PC-3 (cell line): ENCODE measurements at regions not wholly inside any gene's neighbourhood (a gene's known extent, or its start where the extent isn't known, plus 50 kb on each side); places are given as distances from the start of the nearest gene placed in this dataset.

Experiments used
- ATAC-seq: fragments of 200-7000 bp; cut with Tn5 transposase; 2 replicates; pipeline ENCODE4 v1.9.1; 2020; ENCODE audit warnings: mild to moderate bottlenecking, moderate library complexity
- BruUV-seq: library from RNA; stranded (reverse); fragments of 400-500 nt; replicated peaks from 2 replicates; lab custom pipeline; 2021; lab: Mats Ljungman, UMichigan
- CTCF ChIA-PET: fragments of 300-600 bp; sonication (Branson Sonifier 250); formaldehyde crosslinking; loops from one replicate; lab custom pipeline; 2022; ENCODE audit warnings: antibody characterized with exemption; lab: Charles Lee
- POLR2A ChIA-PET: fragments of 300-600 bp; sonication (Branson Sonifier 250); formaldehyde crosslinking; loops from one replicate; lab custom pipeline; 2022; ENCODE audit warnings: antibody characterized with exemption; ENCODE audit not compliant: unreplicated experiment; lab: Charles Lee
- DNase-seq: peaks from one replicate; pipeline ENCODE4 v3.0.0-alpha.2; 2015
- H2AFZ ChIP-seq: fragments of 300-600 bp; sonication (generic); 2 replicates; pipeline ENCODE4 v1.6.0; 2016; ENCODE audit warnings: antibody characterized with exemption, low read length
- H3F3A ChIP-seq: fragments of 300-600 bp; sonication (generic); one replicate; pipeline ENCODE4 v1.6.0; 2017; ENCODE audit warnings: antibody characterized with exemption, low read length, control low read depth, mild to moderate bottlenecking; ENCODE audit not compliant: unreplicated experiment
- H3K27ac ChIP-seq: fragments of 300-600 bp; sonication (generic); 2 replicates; pipeline ENCODE4 v1.5.1; 2016; ENCODE audit warnings: mild to moderate bottlenecking, low read length
- H3K27me3 ChIP-seq: fragments of 300-600 bp; sonication (generic); 2 replicates; pipeline ENCODE4 v1.6.1; 2016; ENCODE audit warnings: low read length, mixed read lengths
- H3K36me3 ChIP-seq: fragments of 300-600 bp; sonication (generic); 2 replicates; pipeline ENCODE4 v1.6.1; 2016; ENCODE audit warnings: low read depth, mixed run types, low read length, mixed read lengths
- H3K4me1 ChIP-seq: fragments of 300-600 bp; sonication (generic); 2 replicates; pipeline ENCODE4 v1.5.1; 2016; ENCODE audit warnings: low read length; ENCODE audit not compliant: insufficient read depth
- H3K4me2 ChIP-seq: fragments of 300-600 bp; sonication (generic); 2 replicates; pipeline ENCODE4 v1.6.0; 2016; ENCODE audit warnings: low read length
- H3K4me3 ChIP-seq: fragments of 300-600 bp; sonication (generic); 2 replicates; pipeline ENCODE4 v1.5.1; 2016; ENCODE audit warnings: mild to moderate bottlenecking, low read length, mixed read lengths
- H3K79me2 ChIP-seq: fragments of 300-600 bp; sonication (generic); 2 replicates; pipeline ENCODE4 v1.6.1; 2017; ENCODE audit warnings: low read length, mixed read lengths
- H3K9ac ChIP-seq: fragments of 300-600 bp; sonication (generic); 2 replicates; pipeline ENCODE4 v1.6.0; 2016; ENCODE audit warnings: mild to moderate bottlenecking, low read length
- H3K9me2 ChIP-seq: fragments of 300-600 bp; sonication (generic); replicated peaks from 2 replicates; pipeline ENCODE4 v1.6.1; 2016; ENCODE audit warnings: mixed run types, low read length, mixed read lengths
- H3K9me3 ChIP-seq: fragments of 300-600 bp; sonication (generic); 2 replicates; pipeline ENCODE4 v1.6.1; 2016; ENCODE audit warnings: low read length, mixed read lengths
- H4K20me1 ChIP-seq: fragments of 300-600 bp; sonication (generic); 2 replicates; pipeline ENCODE4 v1.6.1; 2016; ENCODE audit warnings: low read length, mixed read lengths
- EZH2 ChIP-seq: fragments of 300-600 bp; sonication (generic); IDR thresholded peaks from one replicate; pipeline ENCODE4 v1.6.1; 2017; ENCODE audit warnings: antibody characterized with exemption, mild to moderate bottlenecking, low read length; ENCODE audit not compliant: unreplicated experiment
- EZH2phosphoT487 ChIP-seq: fragments of 300-600 bp; sonication (generic); IDR thresholded peaks from 2 replicates; pipeline ENCODE4 v1.6.1; 2018; ENCODE audit warnings: mild to moderate bottlenecking, antibody characterized with exemption, low read length, borderline replicate concordance
- intact Hi-C: fragments of 100-400 bp; cut with micrococcal nuclease; formaldehyde crosslinking; loops from 2 replicates; pipeline ENCODE4 v1.9.0; 2023
- TF ChIP-seq, protein P1 (sequence below): fragments of 300-600 bp; sonication (generic); conservative IDR thresholded peaks from 2 replicates; pipeline ENCODE4 v1.5.1; 2017; ENCODE audit warnings: antibody characterized with exemption, low read depth, mild to moderate bottlenecking, low read length

DNA sequence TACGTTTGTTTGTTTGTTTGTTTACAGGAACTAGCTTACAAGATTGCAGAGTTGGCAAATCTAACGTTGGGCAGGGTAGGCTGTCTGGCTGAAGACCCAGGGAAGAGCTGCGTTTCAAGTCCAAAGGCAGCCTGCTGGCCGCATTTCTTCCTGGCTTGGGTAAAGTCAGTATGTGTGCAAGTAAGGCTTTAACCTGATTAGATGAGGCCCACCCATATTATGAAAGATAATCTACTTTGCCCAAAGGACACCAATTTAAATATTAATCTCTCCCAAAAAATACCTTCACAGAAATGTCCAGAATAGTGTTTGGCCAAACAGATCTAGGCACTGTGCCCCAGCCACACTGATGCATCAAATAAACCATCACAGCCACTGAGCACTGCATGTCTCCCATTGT lies 228.9 kb upstream of the HABP2 start:
- CTCF ChIA-PET = no interaction called here
- Histone ChIP-seq H3K4me3 (no peak overlapping the region), H3K4me2 (no peak overlapping the region), H3K27me3 (no peaks in the 10 kb centered on the region), H4K20me1 (no peaks in the 10 kb centered on the region), H3K36me3 (no peaks in the 10 kb centered on the region), H3K27ac (no peak overlapping the region), H3F3A (no peaks in the 10 kb centered on the region), H2AFZ (no peak overlapping the region), H3K9me2 (no peaks in the 10 kb centered on the region), H3K4me1 (peaks cover 22% of the 10 kb centered on the region), H3K9me3 (no peaks in the 10 kb centered on the region), H3K79me2 (no peaks in the 10 kb centered on the region), H3K9ac (no peak overlapping the region)
- POLR2A ChIA-PET = no interaction called here
- ATAC-seq (no peak), DNase-seq (no peak)
- TF ChIP-seq, protein P1, sequence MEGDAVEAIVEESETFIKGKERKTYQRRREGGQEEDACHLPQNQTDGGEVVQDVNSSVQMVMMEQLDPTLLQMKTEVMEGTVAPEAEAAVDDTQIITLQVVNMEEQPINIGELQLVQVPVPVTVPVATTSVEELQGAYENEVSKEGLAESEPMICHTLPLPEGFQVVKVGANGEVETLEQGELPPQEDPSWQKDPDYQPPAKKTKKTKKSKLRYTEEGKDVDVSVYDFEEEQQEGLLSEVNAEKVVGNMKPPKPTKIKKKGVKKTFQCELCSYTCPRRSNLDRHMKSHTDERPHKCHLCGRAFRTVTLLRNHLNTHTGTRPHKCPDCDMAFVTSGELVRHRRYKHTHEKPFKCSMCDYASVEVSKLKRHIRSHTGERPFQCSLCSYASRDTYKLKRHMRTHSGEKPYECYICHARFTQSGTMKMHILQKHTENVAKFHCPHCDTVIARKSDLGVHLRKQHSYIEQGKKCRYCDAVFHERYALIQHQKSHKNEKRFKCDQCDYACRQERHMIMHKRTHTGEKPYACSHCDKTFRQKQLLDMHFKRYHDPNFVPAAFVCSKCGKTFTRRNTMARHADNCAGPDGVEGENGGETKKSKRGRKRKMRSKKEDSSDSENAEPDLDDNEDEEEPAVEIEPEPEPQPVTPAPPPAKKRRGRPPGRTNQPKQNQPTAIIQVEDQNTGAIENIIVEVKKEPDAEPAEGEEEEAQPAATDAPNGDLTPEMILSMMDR = no peak
- TF ChIP-seq EZH2phosphoT487 (no peak), EZH2 (no peak)
- no TSS peak for BruUV-seq
- intact Hi-C loops = no loop called here

DNA sequence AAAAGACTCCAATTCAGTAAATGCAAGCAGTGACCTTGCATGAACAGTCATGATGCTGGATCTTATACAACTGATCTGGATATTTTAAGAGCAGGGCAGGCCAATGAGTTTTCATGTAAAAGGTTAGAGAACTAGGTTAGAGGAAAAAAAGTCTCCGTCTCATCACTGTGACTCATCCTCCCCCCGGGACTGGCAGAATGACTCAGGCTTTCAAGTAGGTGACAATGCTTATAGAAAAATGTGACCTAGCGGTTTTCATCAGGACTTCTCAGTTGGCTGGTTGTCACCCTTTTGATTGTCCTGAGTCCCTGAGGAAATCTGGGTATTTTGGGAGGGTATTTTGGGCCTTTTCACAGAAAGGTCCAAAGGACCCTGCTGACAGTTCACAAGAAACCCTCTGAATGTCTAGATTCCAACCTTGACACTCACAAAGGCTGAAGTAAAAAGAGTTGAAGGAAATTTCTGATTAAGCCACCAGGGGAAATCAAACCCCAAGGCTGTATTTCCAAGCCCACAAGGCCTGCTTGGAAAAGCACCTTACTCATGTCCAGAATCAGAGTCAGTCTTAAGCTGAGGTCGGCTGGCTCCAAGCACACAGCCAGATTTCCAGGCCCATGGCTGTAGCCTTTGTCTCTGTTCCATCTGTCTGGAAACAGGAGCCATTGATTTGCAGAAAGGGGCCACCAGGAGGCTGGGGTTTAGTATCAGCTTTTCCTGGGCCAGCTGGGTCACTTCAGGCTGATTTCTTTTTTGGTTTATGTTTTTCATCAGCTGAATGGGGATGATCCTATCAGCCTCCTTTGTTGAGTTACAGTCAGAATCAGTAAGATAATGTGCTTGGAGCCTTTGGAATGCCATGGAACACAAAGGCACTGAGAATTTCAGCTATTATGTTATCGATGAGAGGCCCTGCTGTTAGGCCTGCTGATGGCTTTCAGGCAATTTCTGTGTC lies 226.4 kb upstream of the HABP2 start:
- ChIA-PET POLR2A (no interaction called here), CTCF (no interaction called here)
- H3K9me2 ChIP-seq = no peaks in the 10 kb centered on the region
- H3K9ac ChIP-seq = no peak overlapping the region; the same call in 1 of the 2 replicates
- no peaks in the 10 kb centered on the region for H3K9me3 ChIP-seq
- ATAC-seq = peak; percentile 95
- peak overlapping the region; percentile 87 for H3K27ac ChIP-seq
- peak; percentile 94 for DNase-seq
- H3F3A ChIP-seq = no peaks in the 10 kb centered on the region
- no peak overlapping the region for H3K4me3 ChIP-seq
- intact Hi-C loops = loop anchor here (1.0 kb wide), 2 partner anchors 60 to 195 kb away; no protein-coding TSS in a partner anchor
- H3K27me3 ChIP-seq = no peaks in the 10 kb centered on the region
- peak overlapping the region; percentile 30 for H3K4me2 ChIP-seq
- H3K36me3 ChIP-seq = no peaks in the 10 kb centered on the region
- H3K79me2 ChIP-seq = no peaks in the 10 kb centered on the region
- TF ChIP-seq, protein P1 = peak; percentile 27; the same call in 1 of the 2 replicates
- TF ChIP-seq EZH2phosphoT487 = no peak
- H3K4me1 ChIP-seq = peaks cover 22% of the 10 kb centered on the region
- no peaks in the 10 kb centered on the region for H4K20me1 ChIP-seq
- no TSS peak for BruUV-seq
- H2AFZ ChIP-seq = no peak overlapping the region

DNA sequence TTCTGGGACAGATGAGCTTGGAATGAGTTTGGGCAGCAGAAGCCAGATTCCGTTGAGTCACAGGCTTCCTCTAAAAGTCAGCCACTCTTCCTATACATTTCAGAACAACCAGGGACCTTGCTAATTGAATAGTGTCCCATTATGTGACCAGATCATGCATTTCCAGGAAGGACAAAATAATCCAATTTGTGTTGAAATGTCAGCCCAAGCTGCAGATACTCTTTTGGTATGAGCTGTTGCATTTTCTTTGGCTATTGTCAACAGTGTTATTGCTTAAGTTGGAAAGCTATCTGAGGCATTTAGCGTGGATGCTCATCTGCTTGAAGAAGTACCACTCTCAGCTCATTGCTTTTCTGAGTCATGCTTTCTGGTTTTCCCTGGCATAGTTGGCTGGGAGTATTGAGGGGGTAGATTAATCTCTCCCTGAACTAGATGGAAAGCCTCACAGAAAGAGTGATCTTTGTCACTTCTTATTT lies 223.7 kb upstream of the HABP2 start:
- Histone ChIP-seq H3K9ac (no peak overlapping the region), H3K79me2 (no peaks in the 10 kb centered on the region), H3K9me2 (no peaks in the 10 kb centered on the region), H3K27ac (no peak overlapping the region), H3K27me3 (no peaks in the 10 kb centered on the region), H2AFZ (no peak overlapping the region), H3K4me2 (no peak overlapping the region), H3K36me3 (no peaks in the 10 kb centered on the region), H3K9me3 (no peaks in the 10 kb centered on the region), H3F3A (no peaks in the 10 kb centered on the region), H4K20me1 (no peaks in the 10 kb centered on the region), H3K4me3 (no peak overlapping the region), H3K4me1 (peaks cover 22% of the 10 kb centered on the region)
- CTCF ChIA-PET = no interaction called here
- DNase-seq = peak; percentile 17
- no peak for TF ChIP-seq EZH2phosphoT487
- no peak for TF ChIP-seq EZH2
- TF ChIP-seq, protein P1 = no peak
- no TSS peak for BruUV-seq
- intact Hi-C loops = no loop called here
- POLR2A ChIA-PET = no interaction called here
- no peak for ATAC-seq
